DOHH2 (cell line): ENCODE measurements at regions not wholly inside any gene's neighbourhood (a gene's known extent, or its start where the extent isn't known, plus 50 kb on each side); places are given as distances from the start of the nearest gene placed in this dataset.

Experiments used
- H3F3A ChIP-seq: fragments of 200-600 bp; sonication (generic), shearing (Covaris generic); 2 replicates; pipeline ENCODE4 v1.6.0; 2016; ENCODE audit warnings: antibody characterized with exemption, mild to moderate bottlenecking; ENCODE audit not compliant: control insufficient read depth, insufficient read depth
- H3K27ac ChIP-seq: fragments of 200-600 bp; sonication (generic); 2 replicates; pipeline ENCODE4 v1.5.1; 2014; ENCODE audit warnings: low read depth, mild to moderate bottlenecking, low read length, moderate library complexity
- H3K27me3 ChIP-seq: fragments of 200-600 bp; sonication (generic); 2 replicates; pipeline ENCODE4 v1.6.1; 2014; ENCODE audit warnings: mild to moderate bottlenecking, low read length, mixed read lengths; ENCODE audit not compliant: control insufficient read depth
- H3K36me3 ChIP-seq: fragments of 200-600 bp; sonication (generic); 2 replicates; pipeline ENCODE4 v1.6.1; 2014; ENCODE audit warnings: mild to moderate bottlenecking, low read length, moderate library complexity, mixed read lengths; ENCODE audit not compliant: control insufficient read depth
- H3K4me1 ChIP-seq: fragments of 200-600 bp; sonication (generic); 2 replicates; pipeline ENCODE4 v1.6.1; 2014; ENCODE audit warnings: mild to moderate bottlenecking, low read length, mixed read lengths; ENCODE audit not compliant: control insufficient read depth
- H3K4me2 ChIP-seq: fragments of 200-600 bp; sonication (generic); 2 replicates; pipeline ENCODE4 v1.6.0; 2014; ENCODE audit warnings: mild to moderate bottlenecking, low read length, moderate library complexity
- H3K4me3 ChIP-seq: fragments of 200-600 bp; sonication (generic); 2 replicates; pipeline ENCODE4 v1.5.1; 2014; ENCODE audit warnings: mild to moderate bottlenecking, low read length, mixed read lengths
- H3K79me2 ChIP-seq: fragments of 200-600 bp; sonication (generic); 2 replicates; pipeline ENCODE4 v1.6.1; 2014; ENCODE audit warnings: mild to moderate bottlenecking, low read length, mixed read lengths; ENCODE audit not compliant: control insufficient read depth
- H3K9me2 ChIP-seq: fragments of 200-600 bp; sonication (generic); replicated peaks from 2 replicates; pipeline ENCODE4 v1.6.1; 2014; ENCODE audit warnings: mild to moderate bottlenecking, low read length, mixed read lengths; ENCODE audit not compliant: control insufficient read depth
- H3K9me3 ChIP-seq: fragments of 200-600 bp; sonication (generic); 2 replicates; pipeline ENCODE4 v1.6.1; 2014; ENCODE audit warnings: antibody characterized with exemption, low read length, mixed read lengths; ENCODE audit not compliant: control insufficient read depth, insufficient read depth
- H4K20me1 ChIP-seq: fragments of 200-600 bp; sonication (generic); 2 replicates; pipeline ENCODE4 v1.6.0; 2014; ENCODE audit warnings: low read depth, mild to moderate bottlenecking, antibody characterized with exemption, low read length, moderate library complexity; ENCODE audit not compliant: control insufficient read depth, insufficient read depth
- CTCF ChIP-seq: fragments of 200-600 bp; sonication (generic); IDR thresholded peaks from one replicate; pipeline ENCODE4 v1.5.1; 2014; ENCODE audit warnings: antibody characterized with exemption, mild to moderate bottlenecking, low read depth, low read length; ENCODE audit not compliant: poor library complexity, severe bottlenecking
- EZH2phosphoT487 ChIP-seq: fragments of 200-600 bp; sonication (generic); IDR thresholded peaks from 2 replicates; pipeline ENCODE4 v1.6.1; 2017; ENCODE audit warnings: borderline replicate concordance, mild to moderate bottlenecking, antibody characterized with exemption, low read length, moderate library complexity, mixed read lengths

- Histone ChIP-seq H3F3A (no peaks in the 10 kb centered on the region), H3K4me2 (no peak overlapping the region), H3K27me3 (no peaks in the 10 kb centered on the region), H3K27ac (no peak overlapping the region), H3K79me2 (no peaks in the 10 kb centered on the region), H3K4me3 (no peak overlapping the region), H4K20me1 (no peaks in the 10 kb centered on the region), H3K36me3 (peaks cover 24% of the 10 kb centered on the region), H3K4me1 (no peaks in the 10 kb centered on the region), H3K9me3 (no peaks in the 10 kb centered on the region), H3K9me2 (no peaks in the 10 kb centered on the region)
- TF ChIP-seq CTCF, result no peak
- TF ChIP-seq EZH2phosphoT487, result no peak
Observed at GRCh38 chr7:22962775-22963350, 51.1 kb downstream of the HYCC1 start.

- no peak overlapping the region for H3K4me2 ChIP-seq
- H3K27ac ChIP-seq, result no peak overlapping the region
- H4K20me1 ChIP-seq, result no peaks in the 10 kb centered on the region
- no peaks in the 10 kb centered on the region for H3K27me3 ChIP-seq
- H3F3A ChIP-seq, result no peaks in the 10 kb centered on the region; the same call in 1 of the 2 replicates
- no peak for TF ChIP-seq CTCF
- no peak for TF ChIP-seq EZH2phosphoT487
- H3K9me3 ChIP-seq, result no peaks in the 10 kb centered on the region
- no peaks in the 10 kb centered on the region for H3K79me2 ChIP-seq
- no peaks in the 10 kb centered on the region for H3K9me2 ChIP-seq
- peaks cover 27% of the 10 kb centered on the region for H3K36me3 ChIP-seq
- no peak overlapping the region for H3K4me3 ChIP-seq
- H3K4me1 ChIP-seq, result no peaks in the 10 kb centered on the region
Observed at GRCh38 chr7:22958742-22959141, 55.2 kb downstream of the HYCC1 start.

- Histone ChIP-seq H3K27ac (no peak overlapping the region), H3K4me3 (no peak overlapping the region), H3K36me3 (peaks cover 15% of the 10 kb centered on the region), H3K9me3 (no peaks in the 10 kb centered on the region), H3F3A (no peaks in the 10 kb centered on the region; the same call in 1 of the 2 replicates), H3K4me1 (no peaks in the 10 kb centered on the region), H3K27me3 (no peaks in the 10 kb centered on the region), H4K20me1 (no peaks in the 10 kb centered on the region), H3K9me2 (no peaks in the 10 kb centered on the region), H3K4me2 (no peak overlapping the region), H3K79me2 (no peaks in the 10 kb centered on the region)
- TF ChIP-seq CTCF (no peak), EZH2phosphoT487 (no peak)
Observed at GRCh38 chr7:22954251-22954650, 59.7 kb downstream of the HYCC1 start.
